KMS-11 (cell line): ENCODE measurements at regions not wholly inside any gene's neighbourhood (a gene's known extent, or its start where the extent isn't known, plus 50 kb on each side); places are given as distances from the start of the nearest gene placed in this dataset.

Experiments
- H2AFZ ChIP-seq: fragments of 200-600 bp; sonication (generic); 2 replicates; pipeline ENCODE4 v1.6.1; 2016; ENCODE audit warnings: antibody characterized with exemption, mixed run types, low read depth
- H3K27ac ChIP-seq: fragments of 200-600 bp; sonication (generic); 2 replicates; pipeline ENCODE4 v1.6.1; 2016; ENCODE audit warnings: mild to moderate bottlenecking, mixed run types
- H3K27me3 ChIP-seq: fragments of 200-600 bp; sonication (generic); 2 replicates; pipeline ENCODE4 v1.6.1; 2017; ENCODE audit warnings: mild to moderate bottlenecking, low read depth, mixed run types, moderate library complexity; ENCODE audit not compliant: insufficient read depth
- H3K36me3 ChIP-seq: fragments of 200-600 bp; sonication (generic); 2 replicates; pipeline ENCODE4 v1.6.1; 2017; ENCODE audit warnings: mild to moderate bottlenecking, mixed run types; ENCODE audit not compliant: insufficient read depth
- H3K4me1 ChIP-seq: fragments of 200-600 bp; sonication (generic); 2 replicates; pipeline ENCODE4 v1.6.1; 2016; ENCODE audit warnings: mild to moderate bottlenecking, low read depth, mixed run types; ENCODE audit not compliant: poor library complexity, severe bottlenecking
- H3K4me2 ChIP-seq: fragments of 200-600 bp; sonication (generic); 2 replicates; pipeline ENCODE4 v1.7.0; 2016; ENCODE audit warnings: mild to moderate bottlenecking, mixed run types
- H3K4me3 ChIP-seq: fragments of 200-600 bp; sonication (generic); IDR thresholded peaks from 2 replicates; pipeline ENCODE4 v1.6.1; 2017; ENCODE audit warnings: low read depth, low read length, mixed read lengths; ENCODE audit not compliant: insufficient read depth
- H3K79me2 ChIP-seq: fragments of 200-600 bp; sonication (generic); 2 replicates; pipeline ENCODE4 v1.6.1; 2016; ENCODE audit warnings: low read depth, mixed run types; ENCODE audit not compliant: insufficient read depth
- H3K9ac ChIP-seq: fragments of 200-600 bp; sonication (generic); 2 replicates; pipeline ENCODE4 v1.6.1; 2016; ENCODE audit warnings: mild to moderate bottlenecking, mixed run types
- H4K20me1 ChIP-seq: fragments of 200-600 bp; sonication (generic); 2 replicates; pipeline ENCODE4 v1.6.1; 2016; ENCODE audit warnings: mild to moderate bottlenecking, mixed run types; ENCODE audit not compliant: insufficient read depth
- TF ChIP-seq, protein P1 (sequence below): fragments of 200-600 bp; sonication (generic); conservative IDR thresholded peaks from 2 replicates; pipeline ENCODE4 v1.6.1; 2017; ENCODE audit warnings: low read depth, mild to moderate bottlenecking, antibody characterized with exemption, low read length, moderate library complexity, mixed read lengths

DNA sequence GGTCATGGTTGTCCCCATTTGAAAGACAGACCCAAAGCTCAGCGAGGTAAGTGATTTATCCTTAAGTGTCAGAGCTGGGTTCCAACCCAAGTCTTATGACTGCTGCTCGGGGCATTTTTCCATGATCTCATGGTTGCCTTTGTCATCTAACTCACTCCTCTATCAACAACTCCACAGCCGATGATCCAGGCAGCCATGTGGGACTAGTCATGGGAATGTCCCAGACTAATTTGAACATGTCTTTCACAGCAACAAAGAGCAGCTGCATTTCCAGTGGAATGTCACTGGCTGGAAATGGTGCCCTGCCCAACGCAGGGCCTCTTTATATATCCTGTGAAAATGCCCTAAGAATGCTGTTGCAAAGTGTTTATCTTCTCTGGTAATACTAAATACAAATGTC is 284.8 kb upstream of the PPARGC1A start:
- H3K36me3 ChIP-seq: no peaks in the 10 kb centered on the region
- H3K4me2 ChIP-seq: no peak overlapping the region
- TF ChIP-seq, protein P1, sequence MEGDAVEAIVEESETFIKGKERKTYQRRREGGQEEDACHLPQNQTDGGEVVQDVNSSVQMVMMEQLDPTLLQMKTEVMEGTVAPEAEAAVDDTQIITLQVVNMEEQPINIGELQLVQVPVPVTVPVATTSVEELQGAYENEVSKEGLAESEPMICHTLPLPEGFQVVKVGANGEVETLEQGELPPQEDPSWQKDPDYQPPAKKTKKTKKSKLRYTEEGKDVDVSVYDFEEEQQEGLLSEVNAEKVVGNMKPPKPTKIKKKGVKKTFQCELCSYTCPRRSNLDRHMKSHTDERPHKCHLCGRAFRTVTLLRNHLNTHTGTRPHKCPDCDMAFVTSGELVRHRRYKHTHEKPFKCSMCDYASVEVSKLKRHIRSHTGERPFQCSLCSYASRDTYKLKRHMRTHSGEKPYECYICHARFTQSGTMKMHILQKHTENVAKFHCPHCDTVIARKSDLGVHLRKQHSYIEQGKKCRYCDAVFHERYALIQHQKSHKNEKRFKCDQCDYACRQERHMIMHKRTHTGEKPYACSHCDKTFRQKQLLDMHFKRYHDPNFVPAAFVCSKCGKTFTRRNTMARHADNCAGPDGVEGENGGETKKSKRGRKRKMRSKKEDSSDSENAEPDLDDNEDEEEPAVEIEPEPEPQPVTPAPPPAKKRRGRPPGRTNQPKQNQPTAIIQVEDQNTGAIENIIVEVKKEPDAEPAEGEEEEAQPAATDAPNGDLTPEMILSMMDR: no peak
- H3K4me1 ChIP-seq: peaks cover 17% of the 10 kb centered on the region
- H3K79me2 ChIP-seq: no peaks in the 10 kb centered on the region
- H3K9ac ChIP-seq: no peak overlapping the region
- H3K27me3 ChIP-seq: no peaks in the 10 kb centered on the region
- H2AFZ ChIP-seq: no peak overlapping the region
- no peak overlapping the region for H3K27ac ChIP-seq
- no peaks in the 10 kb centered on the region for H4K20me1 ChIP-seq
- H3K4me3 ChIP-seq: no peak overlapping the region

DNA sequence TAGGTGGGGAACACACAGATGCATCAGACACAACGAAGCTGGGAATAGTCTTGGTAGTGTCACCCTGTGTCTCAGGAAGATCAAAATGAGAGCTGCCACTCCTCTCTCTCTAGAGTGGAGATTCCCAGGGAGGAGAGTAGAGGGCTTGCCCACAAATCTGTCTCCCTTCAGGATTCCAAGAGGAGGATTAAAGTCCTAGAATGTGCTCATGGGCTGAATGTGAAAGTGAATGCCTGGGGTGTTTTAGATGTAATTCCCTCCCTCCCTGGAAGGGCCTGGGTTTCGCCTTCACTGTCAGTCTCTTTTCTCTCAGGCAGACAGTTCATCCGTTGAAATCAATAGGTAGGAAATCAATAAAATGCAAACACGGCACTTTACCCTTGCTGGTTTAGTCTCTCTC is 282.6 kb upstream of the PPARGC1A start:
- Histone ChIP-seq H3K9ac (no peak overlapping the region), H3K27ac (no peak overlapping the region), H3K79me2 (no peaks in the 10 kb centered on the region), H2AFZ (no peak overlapping the region), H3K36me3 (no peaks in the 10 kb centered on the region), H3K4me3 (no peak overlapping the region), H3K4me1 (peaks cover 15% of the 10 kb centered on the region), H4K20me1 (no peaks in the 10 kb centered on the region), H3K27me3 (no peaks in the 10 kb centered on the region), H3K4me2 (no peak overlapping the region)
- TF ChIP-seq, protein P1: no peak

DNA sequence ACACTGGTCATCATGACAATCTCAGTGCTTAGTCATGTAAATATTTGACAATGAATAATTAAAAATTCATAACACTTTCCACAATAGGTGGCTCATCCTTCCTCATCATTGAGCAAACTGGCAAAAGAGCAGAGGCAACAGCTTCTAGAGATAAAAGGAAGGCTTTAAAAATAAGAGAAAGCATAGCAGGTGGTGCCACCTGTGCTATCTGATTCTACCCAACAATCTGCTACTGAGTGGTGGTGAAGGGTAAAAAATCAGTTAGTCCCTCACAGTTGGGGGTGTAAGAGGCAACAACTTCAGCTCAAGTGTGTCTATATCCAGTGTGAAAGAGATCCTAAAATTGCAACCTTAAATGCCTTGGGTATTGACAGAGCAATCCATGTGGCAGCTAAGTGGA is 280.1 kb upstream of the PPARGC1A start:
- TF ChIP-seq, protein P1: no peak
- Histone ChIP-seq H3K79me2 (no peaks in the 10 kb centered on the region), H3K4me1 (peaks cover 38% of the 10 kb centered on the region), H2AFZ (no peak overlapping the region), H3K4me2 (no peak overlapping the region), H3K27ac (no peak overlapping the region), H3K36me3 (no peaks in the 10 kb centered on the region), H3K9ac (no peak overlapping the region), H4K20me1 (no peaks in the 10 kb centered on the region), H3K4me3 (no peak overlapping the region), H3K27me3 (no peaks in the 10 kb centered on the region)

DNA sequence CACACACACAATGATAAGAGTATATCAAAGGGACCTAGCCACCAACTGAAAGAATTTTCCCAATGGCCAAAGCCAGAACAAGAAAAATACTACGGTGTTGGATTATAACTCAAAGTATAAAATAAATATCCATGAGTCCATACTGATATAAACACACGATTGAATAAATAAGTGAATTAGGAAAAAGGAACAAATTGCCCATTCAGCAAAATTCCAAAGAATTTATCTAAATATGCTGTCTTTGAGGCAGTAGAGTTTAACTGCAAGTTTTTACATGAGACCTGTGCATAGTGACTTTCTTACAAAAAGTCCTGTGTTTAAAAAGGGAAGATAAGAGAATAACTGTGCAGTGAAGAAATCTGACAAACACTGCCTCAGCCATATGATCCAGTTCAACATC is 278.8 kb upstream of the PPARGC1A start:
- Histone ChIP-seq H3K4me3 (no peak overlapping the region), H3K36me3 (no peaks in the 10 kb centered on the region), H3K4me2 (no peak overlapping the region), H3K79me2 (no peaks in the 10 kb centered on the region), H4K20me1 (no peaks in the 10 kb centered on the region), H3K27me3 (no peaks in the 10 kb centered on the region), H3K27ac (no peak overlapping the region), H3K4me1 (peaks cover 48% of the 10 kb centered on the region), H3K9ac (no peak overlapping the region), H2AFZ (no peak overlapping the region)
- TF ChIP-seq, protein P1: no peak
